ENCODE measurements at regions not wholly inside any gene's neighbourhood (a gene's known extent, or its start where the extent isn't known, plus 50 kb on each side); places are given as distances from the start of the nearest gene placed in this dataset.

DNA sequence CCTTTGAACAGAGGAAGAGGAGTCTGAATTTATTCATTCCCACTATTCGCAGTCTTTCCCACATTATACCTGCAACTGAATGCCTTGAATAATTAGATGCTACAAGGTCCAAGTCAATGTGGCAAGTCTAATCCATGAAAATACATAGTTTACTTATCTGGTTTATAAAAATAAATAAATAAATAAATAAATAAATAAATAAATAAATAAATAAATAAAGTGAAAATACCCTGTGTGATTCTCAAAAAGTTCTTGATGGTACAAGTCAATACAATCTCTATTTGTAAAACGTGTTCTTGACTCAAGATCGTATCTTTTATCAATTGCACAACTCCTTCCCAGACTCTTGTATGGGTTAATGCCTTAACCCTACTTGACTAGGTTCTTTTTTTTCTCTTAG is 417.7 kb downstream of the ZWINT start:
- TF ChIP-seq, protein P1, sequence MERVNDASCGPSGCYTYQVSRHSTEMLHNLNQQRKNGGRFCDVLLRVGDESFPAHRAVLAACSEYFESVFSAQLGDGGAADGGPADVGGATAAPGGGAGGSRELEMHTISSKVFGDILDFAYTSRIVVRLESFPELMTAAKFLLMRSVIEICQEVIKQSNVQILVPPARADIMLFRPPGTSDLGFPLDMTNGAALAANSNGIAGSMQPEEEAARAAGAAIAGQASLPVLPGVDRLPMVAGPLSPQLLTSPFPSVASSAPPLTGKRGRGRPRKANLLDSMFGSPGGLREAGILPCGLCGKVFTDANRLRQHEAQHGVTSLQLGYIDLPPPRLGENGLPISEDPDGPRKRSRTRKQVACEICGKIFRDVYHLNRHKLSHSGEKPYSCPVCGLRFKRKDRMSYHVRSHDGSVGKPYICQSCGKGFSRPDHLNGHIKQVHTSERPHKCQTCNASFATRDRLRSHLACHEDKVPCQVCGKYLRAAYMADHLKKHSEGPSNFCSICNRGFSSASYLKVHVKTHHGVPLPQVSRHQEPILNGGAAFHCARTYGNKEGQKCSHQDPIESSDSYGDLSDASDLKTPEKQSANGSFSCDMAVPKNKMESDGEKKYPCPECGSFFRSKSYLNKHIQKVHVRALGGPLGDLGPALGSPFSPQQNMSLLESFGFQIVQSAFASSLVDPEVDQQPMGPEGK (CRISPR knock-in tag; IDR thresholded peaks at IDR 0.05; ENCODE audit: borderline replicate concordance), result no peak
- TF ChIP-seq ZNF565 (CRISPR knock-in tag; conservative IDR thresholded peaks at IDR 0.05; ENCODE audit: low read depth), result no peak
